ENCODE measurements at regions not wholly inside any gene's neighbourhood (a gene's known extent, or its start where the extent isn't known, plus 50 kb on each side); places are given as distances from the start of the nearest gene placed in this dataset.

- peaks cover 7% of the 10 kb centered on the region for H3K9me3 Mint-ChIP-seq
- DNase-seq: no peak
- no peaks in the 10 kb centered on the region for H3K27me3 Mint-ChIP-seq
- H3K4me3 Mint-ChIP-seq: no peak overlapping the region
- H3K27ac Mint-ChIP-seq: no peak overlapping the region
- no peak for ATAC-seq (ENCODE audit: low read depth)
- intact Hi-C loops (cut with micrococcal nuclease): no loop called here
- H3K36me3 Mint-ChIP-seq (ENCODE audit: low read depth): no peaks in the 10 kb centered on the region
- ChIA-PET POLR2A (no interaction called here), CTCF (no interaction called here)
- no peak for TF ChIP-seq CTCF (IDR thresholded peaks at IDR 0.05)
- no peaks in the 10 kb centered on the region for H3K4me1 Mint-ChIP-seq
These were observed 350.5 kb upstream of the NPSR1 start for GRCh38 chr7:34307540-34307939.

- CTCF ChIA-PET: no interaction called here
- ATAC-seq (ENCODE audit: low read depth) (no peak), DNase-seq (no peak)
- intact Hi-C loops (cut with micrococcal nuclease): no loop called here
- no peaks in the 10 kb centered on the region for H3K36me3 Mint-ChIP-seq (ENCODE audit: low read depth)
- no peak for TF ChIP-seq CTCF (IDR thresholded peaks at IDR 0.05)
- peaks cover 14% of the 10 kb centered on the region for H3K9me3 Mint-ChIP-seq
- H3K27me3 Mint-ChIP-seq: no peaks in the 10 kb centered on the region
- H3K27ac Mint-ChIP-seq: no peak overlapping the region
- no peak overlapping the region for H3K4me3 Mint-ChIP-seq
- H3K4me1 Mint-ChIP-seq: no peaks in the 10 kb centered on the region
- POLR2A ChIA-PET: no interaction called here
These were observed 349.4 kb upstream of the NPSR1 start for GRCh38 chr7:34308595-34308994.

- Mint-ChIP-seq H3K4me1 (no peaks in the 10 kb centered on the region), H3K27ac (no peak overlapping the region), H3K27me3 (no peaks in the 10 kb centered on the region), H3K9me3 (peaks cover 15% of the 10 kb centered on the region), H3K4me3 (no peak overlapping the region), H3K36me3 (ENCODE audit: low read depth) (no peaks in the 10 kb centered on the region)
- no peak for ATAC-seq (ENCODE audit: low read depth)
- intact Hi-C loops (cut with micrococcal nuclease): no loop called here
- CTCF ChIA-PET: no interaction called here
- DNase-seq: no peak
- POLR2A ChIA-PET: no interaction called here
- TF ChIP-seq CTCF (IDR thresholded peaks at IDR 0.05): no peak
These were observed 348.9 kb upstream of the NPSR1 start for GRCh38 chr7:34309116-34309515.

DNA sequence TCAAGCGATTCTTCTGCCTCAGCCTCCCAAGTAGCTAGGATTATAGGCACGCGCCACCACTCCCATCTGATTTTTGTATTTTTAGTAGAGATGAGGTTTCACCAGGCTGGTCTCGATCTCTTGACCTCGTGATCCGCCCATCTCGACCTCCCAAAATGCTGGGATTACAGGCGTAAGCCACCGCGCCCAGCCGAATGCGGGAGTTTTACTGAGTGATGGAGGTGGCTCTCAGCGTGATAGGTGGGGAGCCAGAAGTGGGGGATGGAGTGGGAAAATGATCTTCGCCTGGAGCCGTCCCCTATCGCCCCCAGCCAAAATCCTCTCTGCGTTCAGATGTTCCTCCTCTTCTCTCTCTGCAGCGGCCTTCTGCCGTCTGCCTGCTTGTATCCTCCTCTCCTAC, 348.4 kb upstream of the NPSR1 start:
- no peak for TF ChIP-seq CTCF (IDR thresholded peaks at IDR 0.05)
- no peaks in the 10 kb centered on the region for H3K36me3 Mint-ChIP-seq (ENCODE audit: low read depth)
- ChIA-PET CTCF (no interaction called here), POLR2A (no interaction called here)
- ATAC-seq (ENCODE audit: low read depth) (no peak), DNase-seq (no peak)
- intact Hi-C loops (cut with micrococcal nuclease): no loop called here
- H3K4me3 Mint-ChIP-seq: no peak overlapping the region
- H3K4me1 Mint-ChIP-seq: no peaks in the 10 kb centered on the region
- no peak overlapping the region for H3K27ac Mint-ChIP-seq
- H3K9me3 Mint-ChIP-seq: peaks cover 15% of the 10 kb centered on the region
- no peaks in the 10 kb centered on the region for H3K27me3 Mint-ChIP-seq

GRCh38 chr7:34311591-34311990, 346.4 kb upstream of the NPSR1 start:
- no peaks in the 10 kb centered on the region for H3K27me3 Mint-ChIP-seq
- DNase-seq (no peak), ATAC-seq (ENCODE audit: low read depth) (no peak)
- H3K27ac Mint-ChIP-seq: no peak overlapping the region
- no peaks in the 10 kb centered on the region for H3K36me3 Mint-ChIP-seq (ENCODE audit: low read depth)
- H3K4me1 Mint-ChIP-seq: no peaks in the 10 kb centered on the region
- peaks cover 15% of the 10 kb centered on the region for H3K9me3 Mint-ChIP-seq
- intact Hi-C loops (cut with micrococcal nuclease): no loop called here
- POLR2A ChIA-PET: no interaction called here
- no peak for TF ChIP-seq CTCF (IDR thresholded peaks at IDR 0.05)
- no peak overlapping the region for H3K4me3 Mint-ChIP-seq
- CTCF ChIA-PET: no interaction called here
